ENCODE measurements at regions not wholly inside any gene's neighbourhood (a gene's known extent, or its start where the extent isn't known, plus 50 kb on each side); places are given as distances from the start of the nearest gene placed in this dataset.
A peak's percentile ranks its signal among the peaks of the same experiment; 100 is the strongest.

- Histone ChIP-seq H3K4me2 (ENCODE audit: insufficient read depth, low read length) (no peak overlapping the region), H3K4me3 (ENCODE audit: insufficient read depth, low read length) (no peak overlapping the region)
Measured at GRCh38 chr1:239976130-239976968, 115.3 kb upstream of the FMN2 start.

GRCh38 chr1:239977416-239977815 is 114.3 kb upstream of the FMN2 start:
- TF ChIP-seq CTCF (IDR thresholded peaks at IDR 0.05; ENCODE audit: extremely low read depth, low read depth, low read length), result no peak
- Histone ChIP-seq H3K36me3 (ENCODE audit: insufficient read depth, low read length) (no peaks in the 10 kb centered on the region), H2AFZ (ENCODE audit: low read length) (no peak overlapping the region), H3K27me3 (ENCODE audit: insufficient read depth, low read length) (no peaks in the 10 kb centered on the region), H3K4me2 (ENCODE audit: insufficient read depth, low read length) (no peak overlapping the region), H3K4me3 (ENCODE audit: insufficient read depth, low read length) (no peak overlapping the region), H3K9me3 (ENCODE audit: low read depth, low read length) (no peaks in the 10 kb centered on the region), H3K27ac (ENCODE audit: low read depth, low read length) (no peak overlapping the region), H4K20me1 (ENCODE audit: insufficient read depth, low read length) (no peaks in the 10 kb centered on the region), H3K79me2 (ENCODE audit: insufficient read depth, low read length) (no peaks in the 10 kb centered on the region), H3K4me1 (ENCODE audit: insufficient read depth, low read length) (no peaks in the 10 kb centered on the region)
- DNase-seq (ENCODE audit: insufficient read length, low spot score, missing footprints), result no peak

More at GRCh38 chr1:239976130-239976968, 115.3 kb upstream of the FMN2 start:
- DNase-seq (ENCODE audit: insufficient read length, low spot score, missing footprints), result peak; percentile 81
- H3K9me3 ChIP-seq (ENCODE audit: low read depth, low read length), result no peaks in the 10 kb centered on the region
- H3K79me2 ChIP-seq (ENCODE audit: insufficient read depth, low read length), result no peaks in the 10 kb centered on the region
- no peaks in the 10 kb centered on the region for H4K20me1 ChIP-seq (ENCODE audit: insufficient read depth, low read length)
- peak; percentile 99 for TF ChIP-seq CTCF (IDR thresholded peaks at IDR 0.05; ENCODE audit: extremely low read depth, low read depth, low read length)
- H3K4me1 ChIP-seq (ENCODE audit: insufficient read depth, low read length), result no peaks in the 10 kb centered on the region
- no peaks in the 10 kb centered on the region for H3K27me3 ChIP-seq (ENCODE audit: insufficient read depth, low read length)
- H3K27ac ChIP-seq (ENCODE audit: low read depth, low read length), result no peak overlapping the region
- no peaks in the 10 kb centered on the region for H3K36me3 ChIP-seq (ENCODE audit: insufficient read depth, low read length)
- no peak overlapping the region for H2AFZ ChIP-seq (ENCODE audit: low read length)

- Histone ChIP-seq H3K79me2 (ENCODE audit: insufficient read depth, low read length) (no peaks in the 10 kb centered on the region), H3K36me3 (ENCODE audit: insufficient read depth, low read length) (no peaks in the 10 kb centered on the region), H3K4me2 (ENCODE audit: insufficient read depth, low read length) (no peak overlapping the region), H3K9me3 (ENCODE audit: low read depth, low read length) (no peaks in the 10 kb centered on the region), H2AFZ (ENCODE audit: low read length) (no peak overlapping the region), H3K27ac (ENCODE audit: low read depth, low read length) (no peak overlapping the region), H3K27me3 (ENCODE audit: insufficient read depth, low read length) (no peaks in the 10 kb centered on the region), H3K4me1 (ENCODE audit: insufficient read depth, low read length) (no peaks in the 10 kb centered on the region), H4K20me1 (ENCODE audit: insufficient read depth, low read length) (no peaks in the 10 kb centered on the region), H3K4me3 (ENCODE audit: insufficient read depth, low read length) (no peak overlapping the region)
- no peak for TF ChIP-seq CTCF (IDR thresholded peaks at IDR 0.05; ENCODE audit: extremely low read depth, low read depth, low read length)
- DNase-seq (ENCODE audit: insufficient read length, low spot score, missing footprints), result no peak
Measured at GRCh38 chr1:239979456-239979855, 112.2 kb upstream of the FMN2 start.

- Histone ChIP-seq H3K79me2 (ENCODE audit: insufficient read depth, low read length) (no peaks in the 10 kb centered on the region), H3K4me2 (ENCODE audit: insufficient read depth, low read length) (no peak overlapping the region), H3K36me3 (ENCODE audit: insufficient read depth, low read length) (no peaks in the 10 kb centered on the region), H4K20me1 (ENCODE audit: insufficient read depth, low read length) (no peaks in the 10 kb centered on the region), H3K4me1 (ENCODE audit: insufficient read depth, low read length) (no peaks in the 10 kb centered on the region), H3K27me3 (ENCODE audit: insufficient read depth, low read length) (peaks cover 4% of the 10 kb centered on the region), H2AFZ (ENCODE audit: low read length) (no peak overlapping the region), H3K4me3 (ENCODE audit: insufficient read depth, low read length) (no peak overlapping the region), H3K9me3 (ENCODE audit: low read depth, low read length) (no peaks in the 10 kb centered on the region), H3K27ac (ENCODE audit: low read depth, low read length) (no peak overlapping the region)
- TF ChIP-seq CTCF (IDR thresholded peaks at IDR 0.05; ENCODE audit: extremely low read depth, low read depth, low read length), result no peak
- DNase-seq (ENCODE audit: insufficient read length, low spot score, missing footprints), result no peak
Measured at GRCh38 chr1:239982762-239983161, 108.9 kb upstream of the FMN2 start.

Data from osteoblast (primary cell).